HepG2 (cell line): ENCODE measurements at regions not wholly inside any gene's neighbourhood (a gene's known extent, or its start where the extent isn't known, plus 50 kb on each side); places are given as distances from the start of the nearest gene placed in this dataset.

Experiments used
- ATAC-seq: fragments of 200-7000 bp; cut with Tn5 transposase; 3 replicates; pipeline ENCODE4 v1.9.1; 2020; ENCODE audit warnings: mild to moderate bottlenecking, moderate library complexity
- BruUV-seq: library from RNA; stranded (reverse); fragments of 400-500 nt; replicated peaks from 2 replicates; lab custom pipeline; 2021; lab: Mats Ljungman, UMichigan
- CTCF ChIA-PET: fragments of 300-600 bp; formaldehyde crosslinking; extraction: SDS; loops from one replicate; lab custom pipeline; 2021; ENCODE audit warnings: low total read pairs, inconsistent platforms, low intra/inter-chr PET ratio; lab: Yijun Ruan, JAX
- POLR2A ChIA-PET: fragments of 350-600 bp; sonication (Branson Sonifier 250); formaldehyde crosslinking; loops from one replicate; lab custom pipeline; 2020; ENCODE audit warnings: antibody characterized with exemption, inconsistent platforms; lab: Yijun Ruan, JAX
- DNase-seq: peaks from one replicate; pipeline ENCODE4 v3.0.0-alpha.2; 2015; ENCODE audit warnings: low spot score
- FAIRE-seq: peaks from 3 replicates; lab custom pipeline; 2011; peaks lifted over from hg19 to GRCh38; lab: Jason Lieb, UNC
- H2AFZ ChIP-seq: one replicate; pipeline ENCODE4 v1.6.1; 2011; ENCODE audit warnings: low read length, inconsistent platforms
- H3K27ac ChIP-seq: fragments of 300-600 bp; 3 replicates; pipeline ENCODE4 v1.8.0; 2011; ENCODE audit warnings: mixed run types, mild to moderate bottlenecking, mixed read lengths, low read length, inconsistent platforms; ENCODE audit not compliant: insufficient read depth; ENCODE audit errors: extremely low read length
- H3K27me3 ChIP-seq, 2 experiments: fragments of 200-600 bp in 1 of 2; 2 replicates in 1 of 2; 3 replicates in 1 of 2; pipeline versions ENCODE4 v1.6.0 to v1.8.0; 2011; ENCODE audit warnings: low read length in 2 of 2, mild to moderate bottlenecking in 2 of 2, moderate library complexity in 2 of 2, inconsistent platforms in 1 of 2; ENCODE audit not compliant: insufficient read depth in 2 of 2, control insufficient read depth in 1 of 2
- H3K36me3 ChIP-seq, 2 experiments: fragments of 200-600 bp in 1 of 2; replicated peaks in 1 of 2; 2 replicates in 1 of 2; 3 replicates in 1 of 2; pipeline versions ENCODE4 v1.5.1 to v1.8.0; 2011; ENCODE audit warnings: low read length in 2 of 2, inconsistent platforms in 1 of 2; ENCODE audit not compliant: insufficient read depth in 2 of 2, control insufficient read depth in 1 of 2
- H3K4me1 ChIP-seq: 2 replicates; pipeline ENCODE4 v1.5.1; 2012; ENCODE audit warnings: low read length, inconsistent platforms; ENCODE audit not compliant: insufficient read depth
- H3K4me2 ChIP-seq: 2 replicates; pipeline ENCODE4 v1.6.0; 2011; ENCODE audit warnings: low read depth, low read length, inconsistent platforms
- H3K4me3 ChIP-seq, 3 experiments: fragments of 200-600 bp in 1 of 3; sonication (generic), shearing (Covaris generic) in 1 of 3; replicated peaks in 1 of 3; 2 replicates each; pipeline ENCODE4 v1.5.1; 2011 to 2016; ENCODE audit warnings: low read length in 3 of 3, inconsistent platforms in 2 of 3, low read depth in 2 of 3, mild to moderate bottlenecking in 2 of 3, control low read depth in 1 of 3, mixed read lengths in 1 of 3; ENCODE audit not compliant: insufficient read depth in 1 of 3
- H3K79me2 ChIP-seq: one replicate; pipeline ENCODE4 v1.6.1; 2011; ENCODE audit warnings: low read length, inconsistent platforms; ENCODE audit not compliant: insufficient read depth
- H3K9ac ChIP-seq: 2 replicates; pipeline ENCODE4 v1.6.0; 2011; ENCODE audit warnings: mild to moderate bottlenecking, low read depth, low read length, inconsistent platforms; ENCODE audit not compliant: insufficient read depth
- H3K9me3 ChIP-seq: 2 replicates; pipeline ENCODE4 v1.5.1; 2012; ENCODE audit warnings: mild to moderate bottlenecking, low read length
- H4K20me1 ChIP-seq: 2 replicates; pipeline ENCODE4 v1.6.0; 2011; ENCODE audit warnings: inconsistent platforms, mild to moderate bottlenecking, low read length, moderate library complexity; ENCODE audit not compliant: insufficient read depth
- ATF7 ChIP-seq, 2 experiments: fragments of 450-650 bp in 1 of 2; sonication (generic) in 1 of 2; formaldehyde crosslinking in 1 of 2; IDR thresholded peaks; 2 replicates each; pipeline versions ENCODE4 v1.4.0 to v1.6.1; 2016 to 2020; ENCODE audit warnings: antibody characterized with exemption in 1 of 2, mild to moderate bottlenecking in 1 of 2, missing genetic modification reagents in 1 of 2
- CBX5 ChIP-seq: sonication (generic); formaldehyde crosslinking; IDR thresholded peaks from 2 replicates; pipeline ENCODE4 v1.4.0; 2020; ENCODE audit warnings: missing genetic modification reagents, borderline replicate concordance
- KDM5A ChIP-seq: fragments of 200-600 bp; sonication (generic); IDR thresholded peaks from 2 replicates; pipeline ENCODE4 v1.7.0; 2018; ENCODE audit warnings: antibody characterized with exemption, mild to moderate bottlenecking, low read length, borderline replicate concordance
- LCORL ChIP-seq, 2 experiments: fragments of 450-650 bp in 1 of 2; sonication (generic) in 1 of 2; formaldehyde crosslinking in 1 of 2; IDR thresholded peaks; 2 replicates each; pipeline versions ENCODE4 v1.5.0 to v1.6.1; 2017 to 2020; ENCODE audit warnings: antibody characterized with exemption in 1 of 2, missing genetic modification reagents in 1 of 2
- REST ChIP-seq, 2 experiments: IDR thresholded peaks; 2 replicates each; pipeline ENCODE4 v1.6.1; 2011 to 2012; ENCODE audit warnings: low read length in 2 of 2, borderline replicate concordance in 1 of 2, low read depth in 1 of 2, mild to moderate bottlenecking in 1 of 2, moderate library complexity in 1 of 2
- ZBTB10 ChIP-seq: sonication (generic); formaldehyde crosslinking; IDR thresholded peaks from 2 replicates; pipeline ENCODE4 v1.4.0; 2020; ENCODE audit warnings: missing genetic modification reagents, borderline replicate concordance
- ZSCAN5A ChIP-seq: sonication (generic); formaldehyde crosslinking; IDR thresholded peaks from 2 replicates; pipeline ENCODE4 v1.8.0; 2022; ENCODE audit warnings: mild to moderate bottlenecking, missing genetic modification reagents, borderline replicate concordance
- WGBS: methylation state at CpG from one replicate; pipeline ENCODE4 v1.1.6; 2017; ENCODE audit warnings: low lambda C conversion rate; 5-methylcytosine and 5-hydroxymethylcytosine counted together
- in situ Hi-C: cut with HindIII; loops from 2 replicates; pipeline ENCODE4 v1.10.0; 2017; ENCODE audit warnings: low pct_unique_long_range_greater_than_20kb; ENCODE audit not compliant: extremely low pct_ligation_motif_present
- intact Hi-C: fragments of 100-400 bp; cut with micrococcal nuclease; formaldehyde crosslinking; loops from one replicate; pipeline ENCODE4 v1.10.0; 2022; ENCODE audit not compliant: unreplicated experiment

DNA sequence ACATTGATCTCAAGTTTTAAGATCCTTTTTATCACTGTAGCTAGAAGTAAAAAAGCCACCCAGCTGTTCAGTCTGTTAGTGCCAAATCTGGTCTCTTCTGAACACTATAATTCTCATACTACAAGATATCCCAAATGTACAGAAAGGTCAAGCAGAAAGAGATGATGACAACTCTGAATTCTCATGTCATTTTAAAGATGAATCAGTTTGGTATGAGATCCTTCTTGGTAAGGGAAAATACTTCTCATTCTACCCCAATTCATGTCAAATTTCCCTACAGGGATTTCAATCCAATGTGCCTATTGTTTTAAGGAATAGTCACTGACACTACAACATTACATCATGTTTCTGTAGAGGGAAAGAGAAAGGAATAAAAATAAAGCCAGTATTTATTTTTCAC is 184.5 kb downstream of the CPEB2 start:
- in situ Hi-C loops (no loop called here), intact Hi-C loops (no loop called here)
- no peak overlapping the region for H2AFZ ChIP-seq
- ChIA-PET CTCF (no interaction called here), POLR2A (no interaction called here)
- no peaks in the 10 kb centered on the region for H3K4me1 ChIP-seq
- no peak for DNase-seq
- H3K36me3 ChIP-seq: no peaks in the 10 kb centered on the region
- H3K4me3 ChIP-seq: no peak overlapping the region
- no peak overlapping the region for H3K27ac ChIP-seq
- no TSS peak for BruUV-seq
- no peak for FAIRE-seq
- H3K9ac ChIP-seq: no peak overlapping the region
- H4K20me1 ChIP-seq: no peaks in the 10 kb centered on the region
- no peak overlapping the region for H3K4me2 ChIP-seq
- no peak for ATAC-seq
- H3K9me3 ChIP-seq: no peaks in the 10 kb centered on the region
- no peaks in the 10 kb centered on the region for H3K79me2 ChIP-seq
- no peaks in the 10 kb centered on the region for H3K27me3 ChIP-seq
- TF ChIP-seq CBX5 (CRISPR knock-in tag) (no peak), KDM5A (no peak), ATF7 (IDR thresholded peaks at IDR 0.05) (no peak), ATF7 (CRISPR knock-in tag; IDR thresholded peaks at IDR 0.05) (no peak)

DNA sequence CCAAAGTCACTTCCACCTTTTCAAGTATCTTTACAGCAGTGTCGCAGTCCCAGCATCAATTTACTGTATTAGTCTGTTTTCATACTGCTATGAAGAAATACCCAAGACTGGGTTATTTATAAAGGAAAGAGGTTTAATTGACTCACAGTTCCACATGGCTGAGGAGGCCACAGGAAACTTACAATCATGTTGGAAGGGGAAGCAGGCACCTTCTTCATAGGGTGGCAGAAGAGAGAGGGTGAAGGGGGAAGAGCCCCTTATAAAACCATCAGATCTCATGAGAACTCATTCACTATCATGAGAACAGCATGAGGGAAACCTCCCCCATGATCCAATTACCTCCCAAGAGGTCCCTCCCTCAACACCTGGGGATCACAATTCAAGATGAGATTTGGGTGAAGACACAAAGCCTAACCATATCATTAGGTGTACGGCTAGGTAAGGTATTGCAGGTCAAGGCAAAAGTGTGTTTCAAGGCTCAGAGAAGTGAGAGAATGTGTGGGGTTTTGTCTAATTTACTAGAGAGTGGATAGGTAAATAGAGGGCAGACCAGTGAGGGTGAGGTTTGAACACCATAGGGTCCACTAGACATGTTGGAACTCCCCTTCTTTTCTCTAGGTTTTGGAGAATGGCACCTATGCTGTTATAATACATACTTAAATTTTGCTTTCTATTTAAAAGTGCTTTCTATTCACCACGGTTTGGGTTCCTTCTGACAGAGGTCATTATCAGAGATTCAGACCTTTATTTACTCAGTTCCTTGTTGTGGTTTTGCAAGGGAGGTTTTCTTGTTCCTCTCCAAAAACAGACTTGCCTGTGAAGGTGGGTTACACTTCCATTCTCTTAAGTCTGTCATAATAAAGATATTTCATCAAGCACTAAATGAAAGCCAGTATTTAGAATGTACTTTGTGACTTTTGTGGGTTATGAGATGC is 186.6 kb downstream of the CPEB2 start:
- Histone ChIP-seq H4K20me1 (no peaks in the 10 kb centered on the region), H3K4me3 (no peak overlapping the region), H3K4me2 (no peak overlapping the region), H3K9me3 (no peaks in the 10 kb centered on the region), H3K4me1 (no peaks in the 10 kb centered on the region), H3K36me3 (no peaks in the 10 kb centered on the region), H3K79me2 (no peaks in the 10 kb centered on the region), H3K9ac (no peak overlapping the region), H2AFZ (no peak overlapping the region), H3K27me3 (no peaks in the 10 kb centered on the region), H3K27ac (no peak overlapping the region)
- WGBS: 1% methylated on average over 3 of the region's 3 CpGs
- CTCF ChIA-PET: no interaction called here
- POLR2A ChIA-PET: no interaction called here
- FAIRE-seq (no peak), DNase-seq (no peak), ATAC-seq (no peak)
- no TSS peak for BruUV-seq
- intact Hi-C loops: no loop called here
- in situ Hi-C loops: no loop called here
- TF ChIP-seq REST (IDR thresholded peaks at IDR 0.05; ENCODE audit: borderline replicate concordance in 1 of 2, low read depth in 1 of 2, low read length in 2 of 2) (no peak), ZBTB10 (CRISPR knock-in tag) (no peak), ZSCAN5A (no peak), LCORL (IDR thresholded peaks at IDR 0.05) (no peak), LCORL (CRISPR knock-in tag; IDR thresholded peaks at IDR 0.05) (no peak)
